ENCODE measurements at regions not wholly inside any gene's neighbourhood (a gene's known extent, or its start where the extent isn't known, plus 50 kb on each side); places are given as distances from the start of the nearest gene placed in this dataset.

GRCh38 chr16:9039210-9039609 lies 52.2 kb upstream of the HAPSTR1 start:
- ATAC-seq (peak; percentile 68), FAIRE-seq (no peak), DNase-seq (ENCODE audit: extremely low read depth in 1 of 4, low spot score in 3 of 4) (peak in 2 of 4 experiments; percentile 22 to 43)
- Histone ChIP-seq H4K20me1 (replicated peaks; ENCODE audit: control insufficient read depth, insufficient read depth, low read length) (no peaks in the 10 kb centered on the region), H3K36me3 (ENCODE audit: control insufficient read depth, insufficient read depth, low read length) (no peaks in the 10 kb centered on the region), H3K4me1 (replicated peaks in 1 of 2; ENCODE audit: control insufficient read depth in 2 of 2, insufficient read depth in 2 of 2, low read length in 2 of 2) (no peaks in the 10 kb centered on the region), H2AFZ (ENCODE audit: low read depth, low read length) (no peak overlapping the region), H3K9me3 (replicated peaks; ENCODE audit: control insufficient read depth, insufficient read depth, low read depth, low read length) (0 out of 2 replicates have a peak, but pooled peaks cover 3% of the 10 kb centered on the region), H3K4me3 (no peak overlapping the region), H3K4me2 (ENCODE audit: insufficient read depth, low read length) (no peak overlapping the region), H3K9ac (ENCODE audit: insufficient read depth in 1 of 2, low read depth in 2 of 2, low read length in 2 of 2) (no peak overlapping the region), H3K27ac (ENCODE audit: extremely low read depth, low read depth, low read length) (no peak overlapping the region), H3K9me1 (ENCODE audit: control insufficient read depth, insufficient read depth, low read length) (no peaks in the 10 kb centered on the region), H3K79me2 (ENCODE audit: control insufficient read depth, insufficient read depth, low read length) (no peaks in the 10 kb centered on the region), H3K27me3 (ENCODE audit: control insufficient read depth in 2 of 2, insufficient read depth in 2 of 2, low read length in 2 of 2) (no peaks in the 10 kb centered on the region; a peak in 1 of 5 replicates)
- in situ Hi-C loops (cut with MboI) (no loop called here), intact Hi-C loops (cut with micrococcal nuclease) (no loop called here)
- POLR2A ChIA-PET, result no interaction called here
- WGBS (ENCODE audit: insufficient coverage, low coverage, missing lambda C conversion rate), result 9% methylated on average over 3 of the region's 4 CpGs
- CTCF ChIA-PET (ENCODE audit: low intra/inter-chr PET ratio), result no interaction called here
- no TSS peak for BruUV-seq (replicated peaks)
- TF ChIP-seq ZNF766 (CRISPR knock-in tag; conservative IDR thresholded peaks at IDR 0.05) (0 out of 2 replicates have a peak, but pooled peaks have one; percentile 24), JUN (IDR thresholded peaks at IDR 0.05; ENCODE audit: borderline replicate concordance, low read depth, low read length) (no peak), JUN (CRISPR knock-in tag; IDR thresholded peaks at IDR 0.05; ENCODE audit: borderline replicate concordance) (no peak), TCF3 (CRISPR knock-in tag; IDR thresholded peaks at IDR 0.05) (no peak), E2F5 (CRISPR knock-in tag; IDR thresholded peaks at IDR 0.05) (no peak), ZNF707 (CRISPR knock-in tag; conservative IDR thresholded peaks at IDR 0.05) (peak; percentile 90), TAL1 (IDR thresholded peaks at IDR 0.05) (no peak), EHMT2 (IDR thresholded peaks at IDR 0.05) (peak; percentile 96), MIER1 (IDR thresholded peaks at IDR 0.05; ENCODE audit: low read depth) (peak; percentile 94), AFF1 (IDR thresholded peaks at IDR 0.05; ENCODE audit: low read depth in 1 of 2, partially characterized antibody in 2 of 2) (peak in 1 of 2 experiments; percentile 64), CBX3 (IDR thresholded peaks at IDR 0.05; ENCODE audit: borderline replicate concordance in 1 of 2, low read length in 2 of 2) (peak in 1 of 2 experiments; percentile 48; a peak in 1 of 3 replicates), DIDO1 (tag; IDR thresholded peaks at IDR 0.05; ENCODE audit: low read depth) (no peak), DACH1 (IDR thresholded peaks at IDR 0.05; ENCODE audit: partially characterized antibody) (no peak), DLX4 (CRISPR knock-in tag; IDR thresholded peaks at IDR 0.05) (no peak), SIN3A (IDR thresholded peaks at IDR 0.05; ENCODE audit: borderline replicate concordance in 2 of 2, control insufficient read depth in 1 of 2, low read depth in 2 of 2, low read length in 2 of 2) (peak in 1 of 2 experiments; percentile 28; a peak in 1 of 4 replicates), U2AF1 (optimal IDR thresholded peaks at IDR 0.05; ENCODE audit: low read depth, low read length) (no peak)
